T-cell (primary cell): ENCODE measurements at regions not wholly inside any gene's neighbourhood (a gene's known extent, or its start where the extent isn't known, plus 50 kb on each side); places are given as distances from the start of the nearest gene placed in this dataset.

Experiments used
- ATAC-seq, 4 experiments: fragments of 200-7000 bp in 3 of 4; fragments of 150-1000 bp in 1 of 4; cut with Tn5 transposase; replicated peaks in 1 of 4; 1 replicate in 3 of 4; 2 replicates in 1 of 4; pipeline ENCODE4 v1.10.0; 2021; ENCODE audit warnings: moderate library complexity in 3 of 4, mild to moderate bottlenecking in 2 of 4, moderate number of reproducible peaks in 1 of 4
- CTCF ChIA-PET, 2 donors: fragments of 300-600 bp; sonication (Branson Sonifier 250); formaldehyde crosslinking; loops; one replicate each; lab custom pipeline; 2022; ENCODE audit warnings: antibody characterized with exemption in 2 of 2; lab: Charles Lee
- POLR2A ChIA-PET, 2 donors: fragments of 300-600 bp; sonication (Branson Sonifier 250); formaldehyde crosslinking; loops; one replicate each; lab custom pipeline; 2022; ENCODE audit warnings: antibody characterized with exemption in 2 of 2; lab: Charles Lee
- DNase-seq, 35 experiments: peaks; one replicate each; pipeline versions ENCODE4 v3.0.0 to v3.0.0-alpha.2; 2013 to 2023
- H3K27ac ChIP-seq: one replicate; pipeline ENCODE4 v1.5.1; 2013; ENCODE audit warnings: low read length
- H3K27me3 ChIP-seq, 2 experiments: replicated peaks in 1 of 2; 1 replicate in 1 of 2; 2 replicates in 1 of 2; pipeline versions ENCODE4 v1.6.1 to v1.7.0; 2013; ENCODE audit warnings: low read length in 1 of 2, mixed read lengths in 1 of 2; ENCODE audit not compliant: control insufficient read depth in 2 of 2, insufficient read depth in 2 of 2; ENCODE audit errors: extremely low read depth in 1 of 2
- H3K36me3 ChIP-seq, 2 donors: 1 replicate in 1 of 2; 2 replicates in 1 of 2; pipeline versions ENCODE4 v1.6.1 to v1.7.0; 2013; ENCODE audit warnings: low read length in 1 of 2; ENCODE audit not compliant: control insufficient read depth in 2 of 2, insufficient read depth in 1 of 2; ENCODE audit errors: extremely low read depth in 1 of 2
- H3K4me1 ChIP-seq, 2 experiments: 1 replicate in 1 of 2; 2 replicates in 1 of 2; pipeline versions ENCODE4 v1.6.1 to v1.7.0; 2013; ENCODE audit warnings: low read length in 2 of 2, mixed read lengths in 1 of 2; ENCODE audit not compliant: insufficient read depth in 2 of 2, control insufficient read depth in 1 of 2; ENCODE audit errors: extremely low read depth in 1 of 2
- H3K4me3 ChIP-seq, 2 donors: 1 replicate in 1 of 2; 2 replicates in 1 of 2; pipeline versions ENCODE4 v1.5.1 to v1.7.0; 2013; ENCODE audit warnings: mild to moderate bottlenecking in 2 of 2, low read length in 1 of 2, moderate library complexity in 1 of 2; ENCODE audit not compliant: control insufficient read depth in 1 of 2; ENCODE audit errors: extremely low read depth in 1 of 2
- H3K9me3 ChIP-seq: 2 replicates; pipeline ENCODE4 v1.7.0; 2013
- H3K27ac Mint-ChIP-seq, 2 donors: one replicate each; pipeline ENCODE4 v1.8.0; 2020 to 2021; ENCODE audit warnings: mild to moderate bottlenecking in 2 of 2, mixed read lengths in 2 of 2
- H3K27me3 Mint-ChIP-seq, 2 donors: one replicate each; pipeline ENCODE4 v1.8.0; 2021 to 2022; ENCODE audit warnings: mixed read lengths in 2 of 2
- H3K36me3 Mint-ChIP-seq: one replicate; pipeline ENCODE4 v1.8.0; 2021; ENCODE audit warnings: mixed read lengths
- H3K4me1 Mint-ChIP-seq, 3 donors: one replicate each; pipeline ENCODE4 v1.8.0; 2020 to 2022; ENCODE audit warnings: mixed read lengths in 3 of 3, mild to moderate bottlenecking in 1 of 3
- H3K4me3 Mint-ChIP-seq, 3 donors: one replicate each; pipeline ENCODE4 v1.8.0; 2020 to 2022; ENCODE audit warnings: mild to moderate bottlenecking in 3 of 3, mixed read lengths in 3 of 3, moderate library complexity in 3 of 3
- H3K9me3 Mint-ChIP-seq, 3 donors: one replicate each; pipeline ENCODE4 v1.8.0; 2020 to 2022; ENCODE audit warnings: mixed read lengths in 3 of 3
- WGBS: methylation state at CpG from one replicate; pipeline ENCODE4 v1.1.5; 2013; ENCODE audit warnings: missing lambda C conversion rate; ENCODE audit not compliant: insufficient coverage; 5-methylcytosine and 5-hydroxymethylcytosine counted together

- ATAC-seq (no peak), DNase-seq (no peak)
- POLR2A ChIA-PET = no interaction called here
- Mint-ChIP-seq H3K36me3 (no peaks in the 10 kb centered on the region), H3K4me3 (no peak overlapping the region), H3K4me1 (no peaks in the 10 kb centered on the region), H3K27me3 (peaks cover 0 to 3% of the 10 kb centered on the region in 2 donors), H3K9me3 (peaks cover 0 to 7% (median 0%) of the 10 kb centered on the region in 3 donors), H3K27ac (no peak overlapping the region)
- H3K27ac ChIP-seq = no peak overlapping the region
- no CpG with 5 or more reads among the region's 4 CpGs for WGBS
- CTCF ChIA-PET = no interaction called here
- H3K4me3 ChIP-seq = no peak overlapping the region
- H3K27me3 ChIP-seq = no peaks in the 10 kb centered on the region
- no peaks in the 10 kb centered on the region for H3K9me3 ChIP-seq
- no peaks in the 10 kb centered on the region for H3K36me3 ChIP-seq
- no peaks in the 10 kb centered on the region for H3K4me1 ChIP-seq
Measured at GRCh38 chr20:54772893-54773642, 297.7 kb downstream of the DOK5 start.

GRCh38 chr20:54766483-54766882 lies 291.1 kb downstream of the DOK5 start:
- Histone ChIP-seq H3K9me3 (no peaks in the 10 kb centered on the region), H3K27ac (no peak overlapping the region), H3K27me3 (no peaks in the 10 kb centered on the region), H3K36me3 (no peaks in the 10 kb centered on the region), H3K4me1 (no peaks in the 10 kb centered on the region), H3K4me3 (no peak overlapping the region)
- POLR2A ChIA-PET = no interaction called here
- Mint-ChIP-seq H3K27me3 (no peaks in the 10 kb centered on the region), H3K4me3 (no peak overlapping the region), H3K27ac (no peak overlapping the region), H3K36me3 (no peaks in the 10 kb centered on the region), H3K4me1 (no peaks in the 10 kb centered on the region), H3K9me3 (peaks cover 0 to 4% (median 2%) of the 10 kb centered on the region in 3 donors)
- ATAC-seq (no peak), DNase-seq (no peak)
- CTCF ChIA-PET = no interaction called here
- no CpG with 5 or more reads among the region's 2 CpGs for WGBS

GRCh38 chr20:54763366-54763765 lies 288.0 kb downstream of the DOK5 start:
- no peak overlapping the region for H3K27ac ChIP-seq
- no peaks in the 10 kb centered on the region for H3K27me3 ChIP-seq
- CTCF ChIA-PET = no interaction called here
- H3K27me3 Mint-ChIP-seq = no peaks in the 10 kb centered on the region
- POLR2A ChIA-PET = no interaction called here
- no peaks in the 10 kb centered on the region for H3K4me1 Mint-ChIP-seq
- no peak overlapping the region for H3K4me3 ChIP-seq
- H3K36me3 Mint-ChIP-seq = no peaks in the 10 kb centered on the region
- H3K4me1 ChIP-seq = no peaks in the 10 kb centered on the region
- no peak for ATAC-seq
- peaks cover 11 to 16% (median 14%) of the 10 kb centered on the region in 3 donors for H3K9me3 Mint-ChIP-seq
- no CpG with 5 or more reads among the region's 1 CpG for WGBS
- DNase-seq = no peak
- no peaks in the 10 kb centered on the region for H3K36me3 ChIP-seq
- H3K9me3 ChIP-seq = no peaks in the 10 kb centered on the region
- no peak overlapping the region for H3K27ac Mint-ChIP-seq
- H3K4me3 Mint-ChIP-seq = no peak overlapping the region

GRCh38 chr20:54759589-54759988 lies 284.2 kb downstream of the DOK5 start:
- Histone ChIP-seq H3K36me3 (no peaks in the 10 kb centered on the region), H3K9me3 (no peaks in the 10 kb centered on the region), H3K27ac (no peak overlapping the region), H3K27me3 (no peaks in the 10 kb centered on the region), H3K4me3 (no peak overlapping the region), H3K4me1 (no peaks in the 10 kb centered on the region)
- Mint-ChIP-seq H3K9me3 (peaks cover 11 to 23% (median 19%) of the 10 kb centered on the region in 3 donors), H3K27ac (no peak overlapping the region), H3K4me3 (no peak overlapping the region), H3K4me1 (no peaks in the 10 kb centered on the region), H3K36me3 (no peaks in the 10 kb centered on the region), H3K27me3 (no peaks in the 10 kb centered on the region)
- ChIA-PET POLR2A (interaction anchor here in 1 of 2 donors (0.6 kb wide), 1 partner anchor 467 kb away, joined by 3 read pairs; no protein-coding TSS in a partner anchor), CTCF (no interaction called here)
- WGBS = 66% methylated on average over 2 of the region's 4 CpGs
- no peak for ATAC-seq
- no peak for DNase-seq

- no peak overlapping the region for H3K4me3 ChIP-seq
- DNase-seq (no peak), ATAC-seq (no peak)
- no peak overlapping the region for H3K4me3 Mint-ChIP-seq
- H3K9me3 Mint-ChIP-seq = peaks cover 3 to 14% (median 6%) of the 10 kb centered on the region in 3 donors
- no peaks in the 10 kb centered on the region for H3K36me3 ChIP-seq
- WGBS = 66% methylated on average over 2 of the region's 2 CpGs
- H3K27me3 Mint-ChIP-seq = peaks cover 1 to 5% of the 10 kb centered on the region in 2 donors
- H3K27me3 ChIP-seq = no peaks in the 10 kb centered on the region
- H3K4me1 Mint-ChIP-seq = no peaks in the 10 kb centered on the region
- no peak overlapping the region for H3K27ac Mint-ChIP-seq
- CTCF ChIA-PET = no interaction called here
- H3K9me3 ChIP-seq = no peaks in the 10 kb centered on the region
- no peaks in the 10 kb centered on the region for H3K36me3 Mint-ChIP-seq
- H3K27ac ChIP-seq = no peak overlapping the region
- POLR2A ChIA-PET = no interaction called here
- H3K4me1 ChIP-seq = no peaks in the 10 kb centered on the region
Measured at GRCh38 chr20:54746796-54747195, 271.4 kb downstream of the DOK5 start.

- H3K9me3 Mint-ChIP-seq = peaks cover 3 to 14% (median 6%) of the 10 kb centered on the region in 3 donors
- WGBS = no CpG with 5 or more reads among the region's 5 CpGs
- no peaks in the 10 kb centered on the region for H3K27me3 ChIP-seq
- no peaks in the 10 kb centered on the region for H3K36me3 ChIP-seq
- H3K4me1 Mint-ChIP-seq = no peaks in the 10 kb centered on the region
- peaks cover 1 to 5% of the 10 kb centered on the region in 2 donors for H3K27me3 Mint-ChIP-seq
- no peak for ATAC-seq
- no peaks in the 10 kb centered on the region for H3K4me1 ChIP-seq
- no peak for DNase-seq
- no peak overlapping the region for H3K4me3 ChIP-seq
- H3K9me3 ChIP-seq = no peaks in the 10 kb centered on the region
- ChIA-PET POLR2A (no interaction called here), CTCF (no interaction called here)
- H3K36me3 Mint-ChIP-seq = no peaks in the 10 kb centered on the region
- H3K27ac Mint-ChIP-seq = no peak overlapping the region
- no peak overlapping the region for H3K4me3 Mint-ChIP-seq
- H3K27ac ChIP-seq = no peak overlapping the region
Measured at GRCh38 chr20:54745780-54746179, 270.4 kb downstream of the DOK5 start.
